ENCODE measurements at regions not wholly inside any gene's neighbourhood (a gene's known extent, or its start where the extent isn't known, plus 50 kb on each side); places are given as distances from the start of the nearest gene placed in this dataset.

DNA sequence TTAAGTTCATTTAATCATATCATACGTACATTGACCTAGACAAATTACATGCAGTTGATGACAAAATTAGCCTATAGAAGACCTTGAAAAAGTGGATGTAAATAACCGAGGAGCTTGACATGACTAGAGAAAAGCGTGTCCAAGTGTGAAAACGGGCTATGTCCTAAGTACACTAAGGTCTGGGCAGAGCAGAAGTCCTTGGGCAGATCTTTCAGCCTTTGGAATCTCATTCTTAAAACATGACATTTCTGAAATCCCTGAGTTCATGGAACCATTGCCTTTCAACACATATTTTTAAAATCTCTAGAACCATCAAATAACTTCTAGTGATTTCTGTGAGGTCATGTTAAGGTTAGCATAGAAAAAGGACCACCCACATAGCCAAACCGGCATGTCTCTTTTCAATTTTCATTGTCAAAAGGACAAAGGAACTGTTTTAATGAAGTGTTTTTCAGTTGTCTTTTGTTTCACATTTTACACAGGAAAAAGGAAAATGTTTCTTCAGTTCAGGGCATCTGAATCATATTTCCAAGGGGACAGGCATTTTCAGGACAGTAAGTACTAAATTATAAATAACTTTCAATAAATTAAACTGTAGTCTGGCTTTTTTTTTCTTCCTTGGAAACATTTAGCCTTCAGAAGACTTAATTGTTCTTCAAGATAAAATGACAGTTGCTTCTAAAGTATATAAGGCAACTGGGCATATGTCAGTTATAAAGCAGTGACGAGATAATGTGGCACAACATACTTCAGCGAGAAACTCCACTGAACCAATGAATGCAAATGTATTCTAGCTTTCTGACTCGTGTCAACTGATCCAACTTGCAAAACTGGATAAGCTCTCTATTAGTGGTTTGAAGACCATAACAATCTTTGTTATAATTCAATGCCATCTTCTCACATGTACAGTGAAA lies 416.8 kb downstream of the NFIB start:
- no peak for DNase-seq (ENCODE audit: low spot score)

DNA sequence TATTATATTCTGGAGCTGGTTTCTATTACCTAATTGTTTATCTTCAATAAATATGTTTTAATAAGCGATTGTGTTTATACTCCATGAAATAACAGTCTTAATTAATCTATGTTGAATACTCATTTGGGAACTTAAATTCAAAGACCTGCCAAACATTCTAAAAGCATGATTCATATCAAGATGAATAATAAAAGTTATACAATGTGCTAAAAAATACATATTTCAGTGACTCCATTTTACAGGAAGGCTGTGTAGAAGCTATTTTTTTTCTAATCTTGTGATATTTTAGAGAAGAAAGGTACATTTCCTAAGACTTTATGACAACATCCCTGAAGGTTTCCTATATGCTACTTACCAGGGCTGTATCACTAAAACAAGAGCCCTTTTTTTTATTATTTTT lies 417.9 kb downstream of the NFIB start:
- peak; percentile 5 for DNase-seq (ENCODE audit: low spot score)

DNA sequence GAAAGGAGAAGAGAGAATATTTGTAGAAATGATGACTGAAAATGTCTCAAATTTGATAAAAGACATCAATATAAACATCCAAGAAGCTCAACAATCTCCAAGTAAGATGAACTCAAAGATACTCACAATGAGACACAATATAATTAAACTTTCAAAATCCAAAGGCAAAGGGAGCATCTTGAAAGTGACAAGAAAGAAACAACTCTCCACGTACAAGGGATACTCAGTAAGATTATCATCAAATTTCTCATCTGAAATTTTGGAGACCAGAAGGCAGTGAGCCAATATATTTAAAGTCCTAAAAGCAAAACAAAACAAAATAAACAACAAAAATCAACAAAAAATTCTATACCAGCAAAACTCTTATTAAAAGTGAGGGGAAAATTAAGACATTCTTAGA lies 428.7 kb downstream of the NFIB start:
- DNase-seq (ENCODE audit: low spot score): no peak

DNA sequence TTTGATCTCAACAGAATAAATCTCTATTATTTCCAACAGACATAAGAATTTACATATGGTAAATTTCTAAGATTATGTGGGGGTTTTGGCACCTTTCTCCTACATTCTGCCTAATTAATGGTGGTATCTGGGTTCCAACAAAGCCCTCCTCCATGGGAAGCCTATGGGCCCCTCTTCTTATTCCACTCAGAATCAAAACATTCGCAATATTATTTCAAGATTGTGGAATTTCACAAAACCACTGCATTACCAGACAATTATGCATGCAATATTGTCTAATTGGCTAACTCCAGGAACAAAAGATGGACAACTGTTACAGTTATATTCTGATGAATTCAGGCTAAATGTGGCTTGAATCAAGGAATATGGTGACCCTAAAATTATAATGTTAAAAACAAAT lies 434.0 kb downstream of the NFIB start:
- no peak for DNase-seq (ENCODE audit: low spot score)

DNA sequence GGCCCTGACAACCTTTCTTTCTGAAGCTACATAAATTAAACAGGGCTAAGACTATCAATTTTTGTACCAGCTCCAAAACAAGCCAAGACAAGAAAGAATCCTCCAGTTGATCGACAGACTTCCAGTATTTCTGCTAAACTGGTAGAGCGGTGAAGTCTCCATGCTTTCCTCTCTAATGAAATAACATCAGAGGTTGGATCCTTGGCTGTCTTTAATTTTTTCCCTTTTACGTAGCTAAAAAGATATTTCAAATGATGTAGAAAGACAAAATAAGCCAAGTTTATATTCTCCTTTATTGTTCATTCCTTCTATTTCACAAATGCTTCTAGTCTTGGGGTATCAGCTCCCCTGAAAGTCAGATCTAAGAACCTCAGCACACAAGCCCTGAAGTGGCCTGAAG lies 434.9 kb downstream of the NFIB start:
- DNase-seq (ENCODE audit: low spot score): no peak

DNA sequence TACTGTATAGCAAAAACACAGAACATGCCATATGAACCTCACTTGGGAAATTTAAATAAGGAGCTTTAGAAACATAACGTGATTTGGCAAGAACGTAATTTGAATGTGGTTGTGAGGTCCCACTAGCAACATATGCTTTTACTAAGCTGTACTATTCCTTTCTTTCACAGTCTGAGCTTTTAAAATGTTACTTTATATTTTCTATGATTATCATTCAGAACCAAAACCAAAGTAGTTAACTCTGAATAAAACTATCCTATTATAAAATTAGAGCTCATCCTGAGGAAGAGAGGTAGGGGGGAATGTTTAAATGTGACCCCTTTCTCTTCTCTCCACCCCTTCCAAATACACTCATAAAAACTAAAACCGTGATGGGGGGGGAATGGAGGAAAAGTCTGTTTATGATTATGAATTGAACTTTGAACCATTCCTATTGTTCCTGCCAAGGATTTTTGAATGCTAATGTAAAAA lies 435.7 kb downstream of the NFIB start:
- no peak for DNase-seq (ENCODE audit: low spot score)

DNA sequence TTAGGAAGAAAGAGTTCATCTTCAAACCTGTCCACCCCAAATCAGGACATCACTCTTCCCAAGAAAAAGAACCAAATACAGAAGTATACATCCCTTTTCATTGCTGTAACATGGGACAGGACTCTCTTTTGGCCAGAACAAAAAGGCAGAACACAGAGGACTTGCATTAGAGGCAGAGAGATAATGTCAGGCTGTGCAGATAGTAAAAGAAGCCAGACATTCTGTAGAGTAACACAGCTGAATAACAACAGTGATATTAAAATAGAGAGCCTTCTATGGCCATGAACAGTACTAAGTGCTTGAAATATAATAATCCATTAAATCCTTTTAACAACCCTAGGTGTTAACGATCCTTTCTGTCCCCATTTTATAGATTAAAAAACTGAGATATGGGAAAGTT lies 437.2 kb downstream of the NFIB start:
- DNase-seq (ENCODE audit: low spot score): no peak

DNA sequence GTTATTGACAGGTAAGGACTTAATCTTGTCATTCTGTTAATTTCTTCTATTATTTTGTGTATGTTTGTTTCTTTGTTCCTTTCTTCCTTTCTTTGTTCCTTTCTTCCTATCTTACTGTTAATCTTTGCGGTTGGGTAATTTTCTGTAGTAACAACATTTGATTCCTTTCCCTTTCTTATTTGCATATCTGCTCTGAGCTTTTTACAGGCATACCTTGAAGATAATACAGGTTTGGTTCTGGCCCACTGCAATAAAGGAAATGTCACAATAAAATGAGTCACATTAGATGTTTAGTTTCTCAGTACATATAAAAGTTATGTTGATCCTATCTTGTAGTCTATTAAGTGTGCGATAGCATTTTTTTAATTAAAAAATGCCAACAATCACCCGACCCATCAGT lies 440.7 kb downstream of the NFIB start:
- no peak for DNase-seq (ENCODE audit: low spot score)

DNA sequence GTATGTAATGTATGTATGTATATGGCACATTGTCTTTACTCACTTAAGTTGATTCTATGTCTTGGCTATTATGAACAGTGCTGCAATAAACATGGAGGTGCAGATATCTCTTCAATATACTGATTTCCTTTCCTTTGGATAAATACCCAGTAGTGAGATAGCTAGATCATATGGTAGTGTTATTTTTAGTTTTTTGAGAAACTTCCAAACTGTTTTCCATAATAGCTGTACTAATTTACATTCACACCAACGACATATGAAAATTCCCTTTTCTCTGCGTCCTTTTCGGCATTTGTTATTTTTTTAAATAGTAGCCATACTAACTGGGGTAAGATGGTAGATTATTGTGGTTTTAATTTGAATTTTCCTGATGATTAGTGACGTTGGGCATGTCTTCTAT lies 445.6 kb downstream of the NFIB start:
- DNase-seq (ENCODE audit: low spot score): no peak

DNA sequence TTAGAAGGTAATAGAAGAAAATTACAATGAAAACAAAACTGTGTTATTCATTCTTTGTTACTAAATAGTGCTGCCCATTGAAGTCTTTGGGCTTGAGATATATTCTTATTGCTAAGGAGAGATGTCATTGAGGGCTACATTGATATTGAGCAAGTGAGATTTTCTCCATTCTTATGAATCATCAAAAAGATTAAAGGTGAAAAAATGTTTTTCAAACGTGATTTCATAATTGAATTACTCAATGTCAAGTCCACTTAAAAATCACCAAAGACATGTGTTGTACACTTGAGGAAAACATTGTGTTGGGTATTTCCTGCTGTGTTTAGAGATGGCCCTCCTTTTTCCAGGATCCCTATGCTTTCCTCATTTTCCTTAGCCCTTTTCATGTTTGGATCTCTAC lies 448.1 kb downstream of the NFIB start:
- DNase-seq (ENCODE audit: low spot score): no peak

DNA sequence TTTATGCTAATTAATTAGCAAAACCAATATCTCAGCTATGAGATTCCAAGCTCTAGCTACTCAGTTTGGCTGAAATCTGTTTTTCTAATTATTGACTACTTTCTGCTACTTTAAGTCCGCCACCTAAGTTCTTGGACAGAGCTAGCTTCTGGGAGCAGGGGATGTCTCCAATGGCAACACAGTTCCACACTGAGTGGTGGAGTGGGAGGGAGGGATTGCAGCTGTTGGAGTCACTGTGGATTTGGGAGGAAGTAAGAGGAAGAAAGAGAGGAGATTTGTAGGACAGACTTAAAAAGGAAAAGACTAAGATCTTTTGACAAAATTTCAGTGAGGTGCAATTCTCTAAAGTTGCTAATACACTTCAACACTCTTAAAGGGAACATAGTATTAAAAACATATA lies 450.8 kb downstream of the NFIB start:
- DNase-seq (ENCODE audit: low spot score): no peak

DNA sequence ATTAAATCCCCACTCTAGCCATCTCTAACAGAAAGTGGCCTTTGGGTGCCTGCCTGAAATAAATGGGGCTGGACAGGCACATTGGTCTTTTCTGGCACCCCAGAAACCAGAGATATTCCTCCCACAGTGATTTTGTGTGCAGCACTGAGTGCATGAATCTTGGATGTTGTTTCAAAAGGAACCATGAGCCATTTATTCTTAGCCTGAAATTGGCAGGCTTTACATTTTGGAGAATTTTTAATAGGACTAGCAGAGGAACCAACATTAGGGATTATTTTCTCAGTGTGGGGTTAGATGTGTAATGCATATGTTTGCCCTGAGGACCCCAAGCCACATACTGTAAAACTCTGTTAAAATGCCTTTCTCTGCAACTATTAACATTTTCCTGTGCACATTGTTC lies 451.3 kb downstream of the NFIB start:
- DNase-seq (ENCODE audit: low spot score): no peak

DNA sequence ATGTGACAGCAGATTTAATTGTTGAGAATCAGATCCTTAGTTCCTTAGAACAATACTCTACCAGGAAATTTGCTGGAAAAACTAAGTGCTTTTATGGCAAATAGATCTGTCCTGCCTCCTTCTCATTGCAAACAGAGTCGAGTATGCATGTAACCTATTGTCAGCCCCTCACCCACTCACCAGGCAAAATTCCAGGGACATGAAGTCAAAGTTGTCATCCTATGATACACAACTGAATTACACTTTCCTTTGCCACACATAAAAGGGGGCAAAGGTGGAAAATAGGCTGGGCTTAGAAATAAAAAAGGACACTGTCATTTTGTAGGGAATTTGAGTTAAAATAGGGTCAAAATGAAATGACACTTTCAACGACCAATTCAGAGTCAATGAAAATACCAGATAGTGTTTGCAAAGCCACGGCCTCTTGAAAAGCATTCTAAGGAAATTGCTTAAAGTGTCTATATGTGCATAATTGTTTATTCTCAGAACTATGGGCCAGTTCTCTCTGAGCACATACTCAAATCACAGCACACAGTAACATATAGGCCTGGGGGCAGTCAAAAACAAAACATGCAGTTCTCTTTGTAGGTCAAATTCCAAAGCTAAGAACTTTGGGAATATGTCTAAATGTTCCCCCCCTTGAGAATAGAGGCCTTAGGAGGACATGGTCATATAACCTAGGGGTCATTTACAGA lies 452.8 kb downstream of the NFIB start:
- DNase-seq (ENCODE audit: low spot score): no peak

DNA sequence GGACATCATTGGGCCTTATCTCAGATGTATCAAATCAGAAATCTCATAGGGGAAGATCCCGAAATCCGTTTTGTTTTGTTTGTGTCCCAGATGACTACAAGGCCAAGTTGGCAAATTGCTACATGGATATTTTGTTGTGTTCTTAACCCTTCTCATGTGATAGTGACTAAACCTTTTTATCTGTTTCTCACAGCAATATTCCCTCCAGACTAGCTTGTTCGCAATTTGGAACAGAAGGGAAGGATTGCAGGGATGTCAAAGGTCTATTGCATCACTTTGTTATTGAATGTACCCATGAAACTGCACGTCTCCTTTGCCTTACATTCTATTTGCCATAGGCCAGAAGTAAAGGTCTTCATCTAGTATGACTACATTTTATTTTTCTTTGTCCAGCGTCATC lies 453.9 kb downstream of the NFIB start:
- DNase-seq (ENCODE audit: low spot score): no peak

DNA sequence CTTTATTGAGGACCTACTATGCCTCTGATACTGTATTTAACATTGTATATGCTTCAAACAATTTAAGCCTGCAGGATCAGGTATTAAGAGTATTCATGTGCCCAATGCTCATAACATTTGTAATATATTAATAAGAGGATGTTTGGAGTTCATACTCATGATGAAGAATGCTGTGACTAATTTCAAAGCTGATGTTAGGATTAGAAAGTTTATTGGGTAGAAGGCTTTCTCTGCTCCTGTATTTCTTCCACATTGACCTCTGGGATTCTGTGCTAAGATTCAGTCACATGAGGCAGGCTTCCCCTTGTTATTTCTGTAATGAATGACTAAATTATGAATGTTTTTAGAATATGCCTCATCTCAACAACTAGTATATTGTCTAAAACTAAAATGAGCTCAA lies 456.4 kb downstream of the NFIB start:
- peak; percentile 23 for DNase-seq (ENCODE audit: low spot score)

DNA sequence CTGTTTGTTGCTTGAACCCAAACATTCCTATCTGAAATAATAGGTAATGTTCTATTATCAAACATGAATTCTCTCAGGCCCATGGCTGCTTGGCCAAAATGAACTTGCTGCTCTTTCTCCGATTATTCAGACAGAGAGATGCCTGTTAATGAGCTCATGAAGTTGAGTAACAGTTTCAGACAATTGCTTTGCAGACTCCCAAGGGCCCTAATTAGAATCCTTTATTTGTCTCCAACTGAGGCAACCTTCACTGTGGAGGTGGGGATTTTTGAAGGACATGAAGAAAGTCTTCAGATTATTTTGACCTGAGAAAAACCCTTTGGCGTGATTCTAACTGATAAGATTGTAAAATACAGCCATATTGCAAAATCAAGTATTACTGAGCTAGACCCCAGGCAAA lies 466.7 kb downstream of the NFIB start:
- no peak for DNase-seq (ENCODE audit: low spot score)

DNA sequence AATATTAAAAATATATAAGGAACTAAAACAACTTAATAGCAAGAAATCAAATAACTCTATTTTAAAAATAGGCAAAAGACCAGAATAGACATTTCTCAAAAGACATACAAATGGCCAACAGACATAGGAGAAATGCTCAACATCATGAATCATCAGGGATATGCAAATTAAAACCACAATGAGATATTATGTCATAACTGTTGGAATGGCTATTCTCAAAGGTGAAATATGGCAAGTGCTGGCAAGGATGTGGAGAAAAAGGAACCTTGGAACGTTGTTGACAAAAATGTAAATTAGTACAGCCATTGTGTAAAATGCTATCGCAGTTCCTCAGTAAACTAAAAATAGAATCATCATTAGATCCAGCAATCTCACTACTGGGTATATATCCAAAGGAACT lies 468.5 kb downstream of the NFIB start:
- no peak for DNase-seq (ENCODE audit: low spot score)

DNA sequence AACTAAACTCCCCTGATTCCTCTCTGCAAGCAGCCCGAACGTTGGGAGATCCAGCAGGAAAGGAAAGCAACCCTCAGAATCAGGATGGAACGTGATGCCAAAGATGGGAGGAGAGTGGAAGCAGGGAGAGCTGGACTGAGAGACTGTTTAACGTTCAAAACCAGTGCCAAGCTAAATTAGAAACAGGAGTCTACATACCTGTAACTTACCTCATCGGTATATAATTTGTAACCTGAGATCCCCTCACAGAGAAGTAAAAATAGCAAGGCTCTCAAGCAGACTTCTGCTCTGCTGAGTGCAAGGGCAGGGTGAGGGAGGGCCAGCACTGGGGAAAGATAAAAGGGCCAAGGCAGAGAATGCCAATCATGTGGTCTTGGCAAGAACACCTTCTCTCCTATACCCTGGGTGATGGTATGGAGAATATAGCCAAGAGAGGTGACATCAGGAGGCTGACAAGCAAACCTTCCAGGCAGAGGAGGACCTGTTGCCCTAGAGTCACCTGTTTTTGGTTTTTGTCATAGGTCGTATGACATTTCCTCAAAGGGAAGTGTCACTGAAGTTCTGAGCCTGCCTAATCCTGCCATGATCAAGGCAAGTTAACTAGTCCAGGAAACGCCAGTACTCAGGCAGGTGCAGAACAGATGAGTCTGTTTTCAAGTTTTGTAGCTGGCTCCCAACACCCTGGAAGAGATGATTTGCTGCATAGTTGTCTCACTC lies 472.0 kb downstream of the NFIB start:
- no peak for DNase-seq (ENCODE audit: low spot score)

DNA sequence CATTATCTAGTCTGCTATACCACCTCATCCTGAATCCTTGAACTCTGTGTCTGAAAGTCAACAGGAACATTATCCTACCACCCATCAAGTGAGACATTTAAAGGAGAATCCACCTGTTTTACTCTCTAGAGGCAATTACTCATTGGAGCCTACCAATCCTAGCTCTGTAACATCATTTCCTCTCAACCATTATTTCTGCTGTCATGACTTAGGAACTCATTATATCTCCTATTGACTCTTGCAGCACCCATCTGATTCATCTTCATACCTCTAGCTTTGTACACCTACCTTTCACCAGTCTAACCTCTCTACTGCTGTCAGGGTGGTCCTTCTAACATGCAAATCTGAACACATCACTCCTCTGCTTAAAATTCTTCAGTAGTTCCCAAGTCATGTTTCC lies 481.5 kb downstream of the NFIB start:
- DNase-seq (ENCODE audit: low spot score): no peak

DNA sequence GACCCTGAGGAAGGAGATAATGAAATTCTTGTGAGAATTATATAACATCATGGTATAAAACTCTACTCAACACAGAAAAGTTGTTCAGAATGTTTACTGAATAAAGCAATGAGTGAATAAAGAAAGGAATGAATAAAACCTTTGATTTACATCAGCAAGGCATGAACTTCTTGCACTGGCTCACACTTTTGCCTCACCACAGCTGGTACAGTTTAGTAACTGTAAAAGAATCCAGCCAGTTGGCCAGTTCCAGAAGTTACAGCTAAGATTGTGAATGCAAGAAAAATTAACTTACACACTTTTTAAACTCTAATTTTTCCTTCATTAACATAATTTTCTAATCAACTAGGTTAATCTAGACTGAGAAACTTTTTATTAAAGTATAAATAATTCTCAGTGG lies 490.9 kb downstream of the NFIB start:
- no peak for DNase-seq (ENCODE audit: low spot score)

DNA sequence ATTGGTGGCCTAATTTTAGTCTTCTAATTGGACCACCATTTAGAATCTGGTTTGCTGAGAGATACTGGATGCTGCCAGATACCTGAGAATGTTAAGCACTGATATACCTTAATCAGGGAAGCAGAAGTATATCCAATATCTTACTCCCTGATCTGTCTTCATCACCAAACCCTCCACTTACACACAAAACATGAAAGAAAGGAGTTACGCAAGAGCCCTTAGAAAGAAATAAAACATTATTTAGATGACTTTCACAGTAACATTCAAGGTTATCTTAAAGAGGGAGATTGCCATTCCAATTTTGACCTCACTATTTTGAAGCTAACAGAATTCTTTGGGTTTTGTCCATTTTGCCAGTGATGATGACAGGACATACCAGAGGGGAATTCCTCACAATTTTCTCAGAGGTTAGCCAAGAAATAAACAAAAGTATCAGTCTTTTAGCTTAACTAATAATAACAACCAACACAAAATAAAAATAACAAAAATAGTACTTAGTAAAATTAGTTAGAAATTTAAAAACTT lies 496.1 kb downstream of the NFIB start:
- no peak for DNase-seq (ENCODE audit: low spot score)

DNA sequence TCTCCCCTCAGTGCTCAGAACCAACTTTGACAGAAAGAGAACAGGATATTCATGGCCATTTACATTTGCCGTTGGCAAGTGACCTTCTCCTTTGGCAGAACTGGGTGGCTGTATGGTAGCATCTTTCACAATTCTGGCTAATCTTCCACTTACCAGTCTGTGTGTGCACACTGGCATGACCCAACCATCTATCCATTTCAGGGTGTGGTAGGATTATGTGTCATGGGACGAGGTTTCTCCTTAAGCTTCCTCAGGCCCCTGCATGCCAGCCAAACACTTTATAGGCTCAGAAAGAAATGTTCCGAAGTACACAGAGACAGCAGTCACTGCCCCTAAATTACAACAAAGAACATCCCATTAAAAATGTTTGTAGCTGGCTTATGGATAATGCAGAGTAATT lies 497.1 kb downstream of the NFIB start:
- DNase-seq (ENCODE audit: low spot score): no peak
